CD4-positive, alpha-beta T cell treated with Interleukin-6 for 4 hours (primary cell): ENCODE measurements at regions not wholly inside any gene's neighbourhood (a gene's known extent, or its start where the extent isn't known, plus 50 kb on each side); places are given as distances from the start of the nearest gene placed in this dataset.

Experiments
- DNase-seq: peaks from one replicate; pipeline ENCODE4 v3.0.0-alpha.2; 2020; ENCODE audit warnings: mixed read lengths

- DNase-seq, result no peak
Measured at GRCh38 chr4:151962138-151962823, 201.5 kb upstream of the GATB start.

- DNase-seq, result no peak
Measured at GRCh38 chr4:151961456-151961855, 200.6 kb upstream of the GATB start.

- DNase-seq, result no peak
Measured at GRCh38 chr4:151960449-151961230, 199.8 kb upstream of the GATB start.

GRCh38 chr4:151957153-151957552 is 196.3 kb upstream of the GATB start:
- DNase-seq, result no peak

- DNase-seq, result no peak
Measured at GRCh38 chr4:151955721-151956380, 195.0 kb upstream of the GATB start.

GRCh38 chr4:151953795-151954372 is 193.1 kb upstream of the GATB start:
- no peak for DNase-seq

- DNase-seq, result no peak
Measured at GRCh38 chr4:151953312-151953711, 192.5 kb upstream of the GATB start.

- DNase-seq, result no peak
Measured at GRCh38 chr4:151952711-151953254, 192.0 kb upstream of the GATB start.

GRCh38 chr4:151952137-151952536 is 191.3 kb upstream of the GATB start:
- no peak for DNase-seq

- DNase-seq, result no peak
Measured at GRCh38 chr4:151951671-151952050, 190.9 kb upstream of the GATB start.

GRCh38 chr4:151950993-151951670 is 190.3 kb upstream of the GATB start:
- no peak for DNase-seq

GRCh38 chr4:151948351-151949016 is 187.7 kb upstream of the GATB start:
- DNase-seq, result no peak

GRCh38 chr4:151946718-151947117 is 185.9 kb upstream of the GATB start:
- DNase-seq, result no peak

GRCh38 chr4:151942971-151943370 is 182.2 kb upstream of the GATB start:
- no peak for DNase-seq

- no peak for DNase-seq
Measured at GRCh38 chr4:151940926-151941617, 180.3 kb upstream of the GATB start.

- DNase-seq, result peak; percentile 42
Measured at GRCh38 chr4:151940291-151940690, 179.5 kb upstream of the GATB start.

- no peak for DNase-seq
Measured at GRCh38 chr4:151939670-151940069, 178.9 kb upstream of the GATB start.

- no peak for DNase-seq
Measured at GRCh38 chr4:151935411-151935810, 174.6 kb upstream of the GATB start.

- no peak for DNase-seq
Measured at GRCh38 chr4:151934766-151935165, 174.0 kb upstream of the GATB start.

GRCh38 chr4:151933122-151933827 is 172.5 kb upstream of the GATB start:
- DNase-seq, result no peak

GRCh38 chr4:151931563-151931962 is 170.8 kb upstream of the GATB start:
- DNase-seq, result no peak
